H7 (cell line): ENCODE measurements at regions not wholly inside any gene's neighbourhood (a gene's known extent, or its start where the extent isn't known, plus 50 kb on each side); places are given as distances from the start of the nearest gene placed in this dataset.
"Not testable (repeated sequence)": the region's sequence is repeated elsewhere in the genome, so short reads cannot be mapped to it uniquely, and the experiment has no call there.

Experiments
- DNase-seq: peaks from one replicate; pipeline ENCODE4 v3.0.0; 2012
- H3K27me3 ChIP-seq: 2 replicates; pipeline ENCODE4 v1.6.0; 2011; ENCODE audit warnings: mild to moderate bottlenecking, low read length; ENCODE audit not compliant: control insufficient read depth, insufficient read depth
- H3K36me3 ChIP-seq: replicated peaks from 2 replicates; pipeline ENCODE4 v1.5.1; 2011; ENCODE audit warnings: low read length; ENCODE audit not compliant: control insufficient read depth, insufficient read depth
- H3K4me3 ChIP-seq: 2 replicates; pipeline ENCODE4 v1.5.1; 2011; ENCODE audit warnings: low read depth, mild to moderate bottlenecking, control low read depth, low read length, moderate library complexity; ENCODE audit not compliant: insufficient read depth

- H3K4me3 ChIP-seq: no peak overlapping the region
- DNase-seq: no peak
- no peaks in the 10 kb centered on the region for H3K27me3 ChIP-seq
- no peaks in the 10 kb centered on the region for H3K36me3 ChIP-seq
These were observed 70.3 kb downstream of the OLIG1 start for GRCh38 chr21:33140288-33140687.

GRCh38 chr21:33146467-33146866, 76.5 kb downstream of the OLIG1 start:
- DNase-seq: no peak
- Histone ChIP-seq H3K4me3 (no peak overlapping the region), H3K27me3 (no peaks in the 10 kb centered on the region; the same call in 1 of the 2 replicates), H3K36me3 (no peaks in the 10 kb centered on the region)

- Histone ChIP-seq H3K36me3 (no peaks in the 10 kb centered on the region), H3K27me3 (no peaks in the 10 kb centered on the region; the same call in 1 of the 2 replicates), H3K4me3 (no peak overlapping the region)
- DNase-seq: no peak
These were observed 79.2 kb downstream of the OLIG1 start for GRCh38 chr21:33149181-33149580.

- H3K4me3 ChIP-seq, H3K36me3 ChIP-seq, DNase-seq, H3K27me3 ChIP-seq: not testable (repeated sequence)
These were observed 78.8 kb upstream of the IFNAR2 start for GRCh38 chr21:33150968-33151367.

- DNase-seq: peak; percentile 54
- H3K27me3 ChIP-seq: no peaks in the 10 kb centered on the region; the same call in 1 of the 2 replicates
- no peak overlapping the region for H3K4me3 ChIP-seq
- H3K36me3 ChIP-seq: no peaks in the 10 kb centered on the region
These were observed 77.6 kb upstream of the IFNAR2 start for GRCh38 chr21:33151941-33152731.

GRCh38 chr21:33152732-33153130, 77.0 kb upstream of the IFNAR2 start:
- DNase-seq: no peak
- Histone ChIP-seq H3K36me3 (no peaks in the 10 kb centered on the region), H3K27me3 (no peaks in the 10 kb centered on the region; the same call in 1 of the 2 replicates), H3K4me3 (no peak overlapping the region)

- Histone ChIP-seq H3K27me3 (no peaks in the 10 kb centered on the region; the same call in 1 of the 2 replicates), H3K36me3 (no peaks in the 10 kb centered on the region), H3K4me3 (no peak overlapping the region)
- no peak for DNase-seq
These were observed 74.7 kb upstream of the IFNAR2 start for GRCh38 chr21:33155005-33155404.

GRCh38 chr21:33155422-33155821, 74.3 kb upstream of the IFNAR2 start:
- no peak for DNase-seq
- Histone ChIP-seq H3K36me3 (no peaks in the 10 kb centered on the region), H3K27me3 (no peaks in the 10 kb centered on the region; the same call in 1 of the 2 replicates), H3K4me3 (no peak overlapping the region)

GRCh38 chr21:33157303-33157702, 72.4 kb upstream of the IFNAR2 start:
- H3K4me3 ChIP-seq: no peak overlapping the region
- H3K36me3 ChIP-seq: no peaks in the 10 kb centered on the region
- DNase-seq: peak; percentile 49
- H3K27me3 ChIP-seq: no peaks in the 10 kb centered on the region; the same call in 1 of the 2 replicates

- Histone ChIP-seq H3K4me3 (no peak overlapping the region), H3K27me3 (no peaks in the 10 kb centered on the region; the same call in 1 of the 2 replicates), H3K36me3 (no peaks in the 10 kb centered on the region)
- DNase-seq: no peak
These were observed 71.1 kb upstream of the IFNAR2 start for GRCh38 chr21:33158654-33159053.

- H3K27me3 ChIP-seq: no peaks in the 10 kb centered on the region
- DNase-seq: peak; percentile 60
- H3K4me3 ChIP-seq: no peak overlapping the region
- H3K36me3 ChIP-seq: no peaks in the 10 kb centered on the region
These were observed 67.2 kb upstream of the IFNAR2 start for GRCh38 chr21:33162436-33162951.

GRCh38 chr21:33168886-33169285, 60.9 kb upstream of the IFNAR2 start:
- Histone ChIP-seq H3K36me3 (no peaks in the 10 kb centered on the region), H3K4me3 (no peak overlapping the region), H3K27me3 (no peaks in the 10 kb centered on the region)
- no peak for DNase-seq

GRCh38 chr21:33169359-33169758, 60.4 kb upstream of the IFNAR2 start:
- Histone ChIP-seq H3K27me3 (no peaks in the 10 kb centered on the region), H3K4me3 (no peak overlapping the region)
- DNase-seq: no peak

GRCh38 chr21:33171616-33172169, 58.0 kb upstream of the IFNAR2 start:
- DNase-seq: no peak
- Histone ChIP-seq H3K4me3 (no peak overlapping the region), H3K27me3 (no peaks in the 10 kb centered on the region), H3K36me3 (no peaks in the 10 kb centered on the region)

More at GRCh38 chr21:33169359-33169758, 60.4 kb upstream of the IFNAR2 start:
- H3K36me3 ChIP-seq: no peaks in the 10 kb centered on the region

- no peak for DNase-seq
- no peaks in the 10 kb centered on the region for H3K27me3 ChIP-seq
- H3K4me3 ChIP-seq: no peak overlapping the region
- no peaks in the 10 kb centered on the region for H3K36me3 ChIP-seq
These were observed 55.0 kb upstream of the IFNAR2 start for GRCh38 chr21:33174756-33175155.
